ENCODE measurements at regions not wholly inside any gene's neighbourhood (a gene's known extent, or its start where the extent isn't known, plus 50 kb on each side); places are given as distances from the start of the nearest gene placed in this dataset.

DNA sequence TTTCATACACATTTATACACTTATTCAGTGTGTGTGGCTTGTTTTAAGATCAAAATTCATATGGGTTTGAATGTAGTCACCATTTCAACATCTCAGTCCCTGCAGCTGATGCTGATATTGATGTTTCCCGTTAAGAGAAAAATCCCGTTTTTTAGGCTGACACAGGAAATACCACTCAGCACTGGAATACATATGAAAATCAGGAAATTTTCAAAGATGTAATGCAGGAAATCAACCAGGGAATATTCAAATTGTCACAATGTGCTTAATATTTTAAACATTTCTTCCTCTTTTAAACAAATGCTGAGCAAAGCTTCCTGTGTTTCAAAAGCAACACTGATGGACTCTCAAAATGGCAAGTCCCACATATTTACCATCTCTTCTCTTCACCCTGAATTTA lies 94.5 kb upstream of the MARCKS start:
- TF ChIP-seq TAF1 (IDR thresholded peaks at IDR 0.05; ENCODE audit: borderline replicate concordance, insufficient read depth, low read length) (no peak), SIN3A (IDR thresholded peaks at IDR 0.05; ENCODE audit: borderline replicate concordance, insufficient read depth, low read length) (no peak), FOXP2 (optimal IDR thresholded peaks at IDR 0.05; ENCODE audit: borderline replicate concordance, extremely low read depth, extremely low read length, insufficient read depth) (no peak), POLR2AphosphoS5 (IDR thresholded peaks at IDR 0.05; ENCODE audit: low read depth, low read length) (no peak)
- TF ChIP-seq, protein P1, sequence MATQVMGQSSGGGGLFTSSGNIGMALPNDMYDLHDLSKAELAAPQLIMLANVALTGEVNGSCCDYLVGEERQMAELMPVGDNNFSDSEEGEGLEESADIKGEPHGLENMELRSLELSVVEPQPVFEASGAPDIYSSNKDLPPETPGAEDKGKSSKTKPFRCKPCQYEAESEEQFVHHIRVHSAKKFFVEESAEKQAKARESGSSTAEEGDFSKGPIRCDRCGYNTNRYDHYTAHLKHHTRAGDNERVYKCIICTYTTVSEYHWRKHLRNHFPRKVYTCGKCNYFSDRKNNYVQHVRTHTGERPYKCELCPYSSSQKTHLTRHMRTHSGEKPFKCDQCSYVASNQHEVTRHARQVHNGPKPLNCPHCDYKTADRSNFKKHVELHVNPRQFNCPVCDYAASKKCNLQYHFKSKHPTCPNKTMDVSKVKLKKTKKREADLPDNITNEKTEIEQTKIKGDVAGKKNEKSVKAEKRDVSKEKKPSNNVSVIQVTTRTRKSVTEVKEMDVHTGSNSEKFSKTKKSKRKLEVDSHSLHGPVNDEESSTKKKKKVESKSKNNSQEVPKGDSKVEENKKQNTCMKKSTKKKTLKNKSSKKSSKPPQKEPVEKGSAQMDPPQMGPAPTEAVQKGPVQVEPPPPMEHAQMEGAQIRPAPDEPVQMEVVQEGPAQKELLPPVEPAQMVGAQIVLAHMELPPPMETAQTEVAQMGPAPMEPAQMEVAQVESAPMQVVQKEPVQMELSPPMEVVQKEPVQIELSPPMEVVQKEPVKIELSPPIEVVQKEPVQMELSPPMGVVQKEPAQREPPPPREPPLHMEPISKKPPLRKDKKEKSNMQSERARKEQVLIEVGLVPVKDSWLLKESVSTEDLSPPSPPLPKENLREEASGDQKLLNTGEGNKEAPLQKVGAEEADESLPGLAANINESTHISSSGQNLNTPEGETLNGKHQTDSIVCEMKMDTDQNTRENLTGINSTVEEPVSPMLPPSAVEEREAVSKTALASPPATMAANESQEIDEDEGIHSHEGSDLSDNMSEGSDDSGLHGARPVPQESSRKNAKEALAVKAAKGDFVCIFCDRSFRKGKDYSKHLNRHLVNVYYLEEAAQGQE (IDR thresholded peaks at IDR 0.05; ENCODE audit: insufficient read depth in 1 of 2, low read depth in 2 of 2, low read length in 2 of 2): no peak

DNA sequence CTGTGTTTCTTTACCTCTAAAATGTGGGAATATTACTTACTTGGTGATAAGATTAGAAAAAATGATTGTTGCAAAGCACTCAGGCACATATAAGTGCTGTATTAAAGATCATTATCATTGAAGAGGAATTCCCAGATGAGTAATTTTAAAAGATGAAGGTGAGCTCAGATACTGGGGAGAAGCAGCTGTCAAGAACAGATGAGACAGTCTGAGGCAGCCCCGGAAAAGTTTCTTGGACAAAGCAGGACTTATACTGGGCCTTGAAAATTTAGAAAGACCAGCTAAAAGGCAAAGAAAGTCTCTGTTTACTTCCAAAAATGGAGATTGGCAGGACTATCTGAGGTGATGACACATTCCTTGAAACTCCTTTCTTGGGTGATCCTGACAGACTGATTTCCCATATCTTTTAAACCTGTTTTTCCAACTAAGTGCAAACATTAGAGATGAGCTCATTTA lies 93.8 kb upstream of the MARCKS start:
- TF ChIP-seq POLR2AphosphoS5 (IDR thresholded peaks at IDR 0.05; ENCODE audit: low read depth, low read length): no peak
- TF ChIP-seq FOXP2 (optimal IDR thresholded peaks at IDR 0.05; ENCODE audit: borderline replicate concordance, extremely low read depth, extremely low read length, insufficient read depth): no peak
- TF ChIP-seq TAF1 (IDR thresholded peaks at IDR 0.05; ENCODE audit: borderline replicate concordance, insufficient read depth, low read length): no peak
- TF ChIP-seq, protein P1 (IDR thresholded peaks at IDR 0.05; ENCODE audit: insufficient read depth in 1 of 2, low read depth in 2 of 2, low read length in 2 of 2): no peak
- TF ChIP-seq SIN3A (IDR thresholded peaks at IDR 0.05; ENCODE audit: borderline replicate concordance, insufficient read depth, low read length): no peak

DNA sequence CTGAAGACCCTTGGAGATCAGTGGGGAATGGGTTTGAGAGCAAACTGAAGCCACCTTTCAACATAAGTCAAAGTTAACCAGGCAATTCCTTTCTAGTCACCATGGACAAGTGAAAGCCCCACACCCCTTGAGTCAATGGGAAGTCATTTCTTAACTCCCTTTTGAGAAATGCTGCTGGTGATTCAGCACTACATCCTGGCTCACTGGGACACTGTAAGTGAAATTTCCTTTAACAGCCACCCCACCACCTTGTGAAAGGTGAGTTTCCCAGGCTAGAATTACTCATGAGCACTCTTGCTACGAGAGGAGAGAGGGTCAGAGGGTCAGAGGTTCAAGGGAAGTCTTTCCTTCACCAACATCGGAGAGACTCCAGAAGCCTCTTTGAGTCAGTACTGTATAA lies 93.3 kb upstream of the MARCKS start:
- TF ChIP-seq SIN3A (IDR thresholded peaks at IDR 0.05; ENCODE audit: borderline replicate concordance, insufficient read depth, low read length) (no peak), POLR2AphosphoS5 (IDR thresholded peaks at IDR 0.05; ENCODE audit: low read depth, low read length) (no peak), TAF1 (IDR thresholded peaks at IDR 0.05; ENCODE audit: borderline replicate concordance, insufficient read depth, low read length) (no peak), FOXP2 (optimal IDR thresholded peaks at IDR 0.05; ENCODE audit: borderline replicate concordance, extremely low read depth, extremely low read length, insufficient read depth) (no peak)
- TF ChIP-seq, protein P1 (IDR thresholded peaks at IDR 0.05; ENCODE audit: insufficient read depth in 1 of 2, low read depth in 2 of 2, low read length in 2 of 2): no peak

DNA sequence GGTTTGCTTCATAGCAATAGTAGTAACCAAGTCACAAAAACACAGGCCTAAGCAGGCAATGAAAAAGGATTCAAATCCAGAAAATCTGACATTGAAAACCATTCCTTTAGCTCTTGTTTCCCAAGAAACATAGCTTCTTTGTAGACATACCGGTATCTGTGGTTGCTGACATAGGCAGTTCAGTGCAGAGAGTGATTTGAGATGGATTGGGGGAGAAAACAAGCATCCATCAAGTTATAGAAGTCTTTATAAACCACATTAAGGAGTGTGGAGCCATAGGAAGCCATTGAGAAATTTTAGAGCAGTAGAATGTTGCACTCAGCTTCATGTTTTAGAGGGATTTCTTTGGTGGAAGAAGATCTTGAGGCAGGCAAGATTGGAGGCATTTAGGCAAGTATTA lies 91.2 kb upstream of the MARCKS start:
- TF ChIP-seq, protein P1 (IDR thresholded peaks at IDR 0.05; ENCODE audit: insufficient read depth in 1 of 2, low read depth in 2 of 2, low read length in 2 of 2): no peak
- TF ChIP-seq TAF1 (IDR thresholded peaks at IDR 0.05; ENCODE audit: borderline replicate concordance, insufficient read depth, low read length) (no peak), POLR2AphosphoS5 (IDR thresholded peaks at IDR 0.05; ENCODE audit: low read depth, low read length) (no peak), FOXP2 (optimal IDR thresholded peaks at IDR 0.05; ENCODE audit: borderline replicate concordance, extremely low read depth, extremely low read length, insufficient read depth) (no peak), SIN3A (IDR thresholded peaks at IDR 0.05; ENCODE audit: borderline replicate concordance, insufficient read depth, low read length) (no peak)

DNA sequence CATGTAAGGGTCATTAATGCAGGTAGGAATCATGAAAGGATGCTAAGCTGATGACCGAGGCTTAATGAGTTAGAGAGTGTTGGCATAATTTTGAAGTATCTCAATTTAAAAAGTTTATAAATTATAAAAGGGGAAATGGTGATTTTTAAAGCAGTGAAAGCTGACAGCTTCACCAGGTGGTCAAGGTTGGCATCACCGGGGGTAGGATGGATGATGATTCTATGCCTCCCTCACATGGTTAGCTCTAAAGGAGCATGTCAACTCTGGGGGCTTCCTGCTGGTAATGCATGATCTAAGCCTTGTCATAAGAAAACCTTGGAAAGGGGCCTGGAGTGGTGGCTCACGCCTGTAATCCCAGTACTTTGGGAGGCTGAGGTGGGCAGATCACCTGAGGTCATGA lies 89.2 kb upstream of the MARCKS start:
- TF ChIP-seq FOXP2 (optimal IDR thresholded peaks at IDR 0.05; ENCODE audit: borderline replicate concordance, extremely low read depth, extremely low read length, insufficient read depth): no peak
- no peak for TF ChIP-seq POLR2AphosphoS5 (IDR thresholded peaks at IDR 0.05; ENCODE audit: low read depth, low read length)
- no peak for TF ChIP-seq SIN3A (IDR thresholded peaks at IDR 0.05; ENCODE audit: borderline replicate concordance, insufficient read depth, low read length)
- no peak for TF ChIP-seq TAF1 (IDR thresholded peaks at IDR 0.05; ENCODE audit: borderline replicate concordance, insufficient read depth, low read length)
- TF ChIP-seq, protein P1 (IDR thresholded peaks at IDR 0.05; ENCODE audit: insufficient read depth in 1 of 2, low read depth in 2 of 2, low read length in 2 of 2): no peak
